ENCODE measurements at regions not wholly inside any gene's neighbourhood (a gene's known extent, or its start where the extent isn't known, plus 50 kb on each side); places are given as distances from the start of the nearest gene placed in this dataset.
"Not testable (repeated sequence)": the region's sequence is repeated elsewhere in the genome, so short reads cannot be mapped to it uniquely, and the experiment has no call there.

GRCh38 chr4:3949916-3950315 is 183.7 kb downstream of the ADRA2C start:
- DNase-seq (ENCODE audit: low spot score), result not testable (repeated sequence)
- TF ChIP-seq, protein P1, sequence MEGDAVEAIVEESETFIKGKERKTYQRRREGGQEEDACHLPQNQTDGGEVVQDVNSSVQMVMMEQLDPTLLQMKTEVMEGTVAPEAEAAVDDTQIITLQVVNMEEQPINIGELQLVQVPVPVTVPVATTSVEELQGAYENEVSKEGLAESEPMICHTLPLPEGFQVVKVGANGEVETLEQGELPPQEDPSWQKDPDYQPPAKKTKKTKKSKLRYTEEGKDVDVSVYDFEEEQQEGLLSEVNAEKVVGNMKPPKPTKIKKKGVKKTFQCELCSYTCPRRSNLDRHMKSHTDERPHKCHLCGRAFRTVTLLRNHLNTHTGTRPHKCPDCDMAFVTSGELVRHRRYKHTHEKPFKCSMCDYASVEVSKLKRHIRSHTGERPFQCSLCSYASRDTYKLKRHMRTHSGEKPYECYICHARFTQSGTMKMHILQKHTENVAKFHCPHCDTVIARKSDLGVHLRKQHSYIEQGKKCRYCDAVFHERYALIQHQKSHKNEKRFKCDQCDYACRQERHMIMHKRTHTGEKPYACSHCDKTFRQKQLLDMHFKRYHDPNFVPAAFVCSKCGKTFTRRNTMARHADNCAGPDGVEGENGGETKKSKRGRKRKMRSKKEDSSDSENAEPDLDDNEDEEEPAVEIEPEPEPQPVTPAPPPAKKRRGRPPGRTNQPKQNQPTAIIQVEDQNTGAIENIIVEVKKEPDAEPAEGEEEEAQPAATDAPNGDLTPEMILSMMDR (IDR thresholded peaks at IDR 0.05; ENCODE audit: extremely low read depth, missing control alignments), result peak; percentile 12

GRCh38 chr4:3952443-3953139 is 186.4 kb downstream of the ADRA2C start:
- DNase-seq (ENCODE audit: low spot score), result not testable (repeated sequence)

DNA sequence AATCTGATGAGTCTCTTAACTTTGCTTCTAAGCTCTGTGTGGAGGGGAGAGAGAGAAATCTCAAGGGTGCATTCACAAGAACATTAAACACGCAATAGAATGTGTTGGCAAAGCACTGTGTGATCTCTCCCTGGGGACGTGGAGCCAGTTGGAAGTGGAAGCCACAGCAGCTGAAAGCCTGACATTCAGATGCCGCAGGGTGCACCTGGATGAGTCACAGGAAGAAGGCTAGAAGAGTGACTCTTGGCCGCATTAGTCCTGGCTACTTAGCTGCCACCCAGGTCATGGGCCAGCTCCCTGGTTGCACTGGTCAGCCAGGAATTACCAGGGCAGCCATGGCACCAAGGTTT is 186.9 kb downstream of the ADRA2C start:
- DNase-seq (ENCODE audit: low spot score), result not testable (repeated sequence)

GRCh38 chr4:3954540-3955320 is 188.5 kb downstream of the ADRA2C start:
- DNase-seq (ENCODE audit: low spot score), result peak; percentile 70

- DNase-seq (ENCODE audit: low spot score), result peak; percentile 90
Measured at GRCh38 chr4:3955321-3956164, 189.4 kb downstream of the ADRA2C start.

DNA sequence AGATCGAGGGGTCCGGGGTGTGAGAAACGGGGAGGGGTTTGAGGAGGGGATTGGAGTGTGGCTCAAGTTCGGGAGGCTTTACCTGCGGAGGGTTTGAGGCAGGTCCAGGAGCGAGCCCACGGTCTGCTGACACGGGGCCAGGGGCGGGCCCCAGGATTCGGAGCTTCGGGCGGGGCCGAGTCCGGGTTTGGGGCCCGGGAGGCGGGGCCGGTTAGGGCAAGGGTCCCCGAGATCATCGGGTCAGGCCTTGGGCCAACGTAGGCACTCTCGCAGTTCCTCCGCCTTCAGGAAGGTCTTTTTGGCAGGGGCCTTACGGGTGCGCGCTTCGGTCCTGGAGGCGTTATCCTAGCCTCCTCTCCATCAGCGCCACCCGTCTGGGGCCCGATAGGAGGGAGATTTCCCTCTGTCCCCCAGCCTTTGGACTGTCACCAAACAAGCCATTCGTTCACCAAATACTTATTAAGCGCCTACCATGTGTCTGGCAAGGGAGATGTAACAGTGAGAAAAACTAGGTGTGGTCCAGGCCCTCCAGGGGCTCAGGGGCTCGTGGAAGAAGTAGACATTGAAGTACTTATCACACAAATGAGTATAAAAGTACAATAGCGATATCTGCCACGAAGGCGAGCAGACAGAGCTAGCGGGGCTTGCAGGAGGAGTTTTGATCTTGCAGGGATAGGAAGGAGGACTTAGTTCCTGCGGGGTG is 190.1 kb downstream of the ADRA2C start:
- not testable (repeated sequence) for DNase-seq (ENCODE audit: low spot score)

GRCh38 chr4:3961091-3961672 is 195.0 kb downstream of the ADRA2C start:
- DNase-seq (ENCODE audit: low spot score), result not testable (repeated sequence)

- not testable (repeated sequence) for DNase-seq (ENCODE audit: low spot score)
Measured at GRCh38 chr4:3964572-3965278, 198.5 kb downstream of the ADRA2C start.

GRCh38 chr4:3967204-3967603 is 201.0 kb downstream of the ADRA2C start:
- not testable (repeated sequence) for DNase-seq (ENCODE audit: low spot score)

DNA sequence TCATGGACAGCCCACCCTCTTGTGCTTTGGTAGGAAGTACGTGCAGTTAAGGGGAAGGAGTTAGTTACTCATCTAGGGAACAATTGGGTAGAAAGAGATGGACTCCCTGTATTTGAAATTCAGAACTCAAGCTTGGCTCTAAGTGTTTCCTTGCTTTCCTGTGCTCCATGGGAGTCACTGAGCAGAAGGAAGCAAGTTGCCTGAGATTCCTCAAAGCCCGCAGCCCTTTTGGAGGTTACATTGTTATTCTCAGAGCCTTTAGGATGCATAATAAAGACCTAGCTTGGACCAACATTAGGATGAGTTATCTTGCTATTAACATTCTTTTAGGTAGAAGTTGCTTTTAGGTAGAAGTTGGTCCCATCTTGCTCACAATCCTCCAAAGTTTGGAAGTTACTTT is 206.4 kb downstream of the ADRA2C start:
- not testable (repeated sequence) for DNase-seq (ENCODE audit: low spot score)

DNA sequence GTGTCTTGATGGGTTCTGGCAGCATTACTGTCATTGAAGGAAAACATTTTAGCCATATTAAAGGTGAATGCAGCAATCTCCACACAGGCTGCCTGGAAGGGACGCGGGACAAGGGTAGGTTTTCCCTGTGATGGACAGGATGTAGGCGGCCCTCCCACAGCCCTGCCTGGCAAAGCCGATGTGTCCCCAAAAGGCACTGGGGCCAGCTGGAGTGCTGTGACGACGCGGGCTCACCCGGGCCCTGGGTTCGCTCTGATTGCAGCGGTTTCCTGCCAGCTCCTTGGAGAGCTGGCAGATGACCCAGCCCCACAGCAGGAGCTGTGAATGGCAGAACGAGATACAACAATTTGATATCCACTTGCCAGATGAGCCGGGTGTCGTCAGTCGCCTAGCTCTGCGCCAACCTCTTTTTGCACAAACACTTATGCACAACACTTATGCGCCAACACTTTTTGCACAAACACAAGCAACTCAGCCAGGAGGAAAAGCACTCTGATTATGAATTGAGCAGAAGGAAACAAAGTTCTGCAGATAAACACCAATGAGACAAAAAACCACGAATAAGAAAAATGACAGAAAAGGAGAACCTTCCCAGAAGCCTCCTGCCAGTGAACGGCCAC is 207.5 kb downstream of the ADRA2C start:
- DNase-seq (ENCODE audit: low spot score), result not testable (repeated sequence)

DNA sequence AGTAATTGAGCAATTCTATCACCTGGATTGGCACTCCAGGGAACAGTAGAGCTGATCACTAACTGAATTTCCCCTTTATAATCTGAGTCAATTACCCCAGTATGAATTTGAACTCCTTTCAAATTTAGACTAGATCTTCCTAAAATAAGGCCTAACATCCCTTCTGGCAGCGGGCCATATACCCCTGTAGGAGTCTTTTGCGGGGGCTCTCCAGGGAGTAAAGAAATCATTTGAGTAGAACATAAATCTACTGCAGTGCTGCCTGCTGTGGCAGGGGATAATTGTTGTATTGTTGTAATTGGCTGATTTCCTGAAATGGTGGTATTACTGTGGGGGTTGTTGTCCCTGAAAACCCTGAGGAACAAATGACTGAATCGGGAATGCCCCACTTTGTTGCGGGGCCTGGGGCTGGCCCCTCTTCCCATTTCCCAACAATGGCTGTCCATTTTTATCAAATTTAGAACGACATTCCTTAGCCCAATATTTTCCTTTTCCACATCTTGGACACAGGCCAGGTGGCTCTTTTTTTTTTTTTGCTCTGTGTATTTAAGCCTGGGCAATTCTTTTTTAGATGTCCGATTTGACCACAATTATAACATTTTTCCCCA is 217.4 kb downstream of the ADRA2C start:
- DNase-seq (ENCODE audit: low spot score), result not testable (repeated sequence)

DNA sequence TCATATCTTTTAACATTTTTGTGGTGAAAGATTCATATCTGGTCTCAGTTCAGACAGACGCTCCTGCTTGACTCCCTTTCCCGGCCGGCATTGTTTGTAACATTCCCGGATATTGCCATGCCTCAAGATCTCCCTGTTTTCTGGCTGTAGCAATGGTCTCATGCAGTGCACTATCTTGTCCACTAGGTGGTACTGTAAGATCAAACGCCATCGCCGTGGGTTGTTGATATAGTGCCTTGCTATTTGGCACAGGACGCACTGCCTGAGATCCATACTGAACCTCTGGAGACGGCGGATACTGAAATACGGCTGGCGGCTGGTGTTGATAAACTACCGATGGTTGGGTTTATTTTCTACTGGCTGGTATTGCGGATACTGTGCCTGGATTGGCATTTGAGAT is 218.6 kb downstream of the ADRA2C start:
- DNase-seq (ENCODE audit: low spot score), result not testable (repeated sequence)

- DNase-seq (ENCODE audit: low spot score), result not testable (repeated sequence)
Measured at GRCh38 chr4:3986412-3986811, 220.2 kb downstream of the ADRA2C start.

DNA sequence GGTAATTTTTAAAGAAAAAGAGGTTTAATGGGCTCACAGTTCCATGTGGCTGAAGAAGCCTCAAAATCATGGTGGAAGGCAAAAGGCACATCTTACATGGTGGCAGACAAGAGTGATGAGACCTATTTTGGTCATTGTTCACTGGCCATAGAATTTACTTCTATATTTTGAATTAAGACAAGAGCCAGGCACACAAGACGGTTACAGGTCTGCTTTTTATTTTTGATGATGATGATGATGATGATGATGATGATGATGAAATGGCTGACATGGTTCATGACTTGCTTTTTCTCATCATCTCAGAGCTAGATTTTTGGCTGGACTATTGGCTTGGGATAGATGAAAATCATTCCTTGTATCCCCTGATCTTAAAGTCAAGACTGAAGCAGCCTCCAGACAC is 229.3 kb downstream of the OTOP1 start:
- not testable (repeated sequence) for DNase-seq (ENCODE audit: low spot score)

DNA sequence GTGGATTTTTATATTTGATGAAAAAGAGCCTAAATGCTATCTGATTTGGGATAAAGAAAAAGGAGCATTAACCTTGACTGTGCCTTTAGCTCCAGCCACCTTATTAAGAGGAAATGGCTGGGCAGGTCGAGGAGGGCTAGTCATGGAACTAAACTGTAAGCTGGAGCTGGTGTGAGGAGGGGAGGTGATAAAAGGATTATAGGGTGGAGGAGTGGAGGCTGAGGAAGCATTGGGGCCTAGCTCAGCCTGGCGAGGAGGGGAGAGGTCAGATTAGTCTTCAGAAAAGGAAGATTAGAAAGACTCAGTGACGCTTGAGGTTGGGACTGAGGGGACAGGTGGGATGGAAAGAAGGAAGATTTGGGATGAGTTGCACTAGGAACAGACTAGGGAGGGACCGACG is 222.7 kb downstream of the OTOP1 start:
- not testable (repeated sequence) for DNase-seq (ENCODE audit: low spot score)

GRCh38 chr4:4004702-4005101 is 222.0 kb downstream of the OTOP1 start:
- not testable (repeated sequence) for DNase-seq (ENCODE audit: low spot score)

DNA sequence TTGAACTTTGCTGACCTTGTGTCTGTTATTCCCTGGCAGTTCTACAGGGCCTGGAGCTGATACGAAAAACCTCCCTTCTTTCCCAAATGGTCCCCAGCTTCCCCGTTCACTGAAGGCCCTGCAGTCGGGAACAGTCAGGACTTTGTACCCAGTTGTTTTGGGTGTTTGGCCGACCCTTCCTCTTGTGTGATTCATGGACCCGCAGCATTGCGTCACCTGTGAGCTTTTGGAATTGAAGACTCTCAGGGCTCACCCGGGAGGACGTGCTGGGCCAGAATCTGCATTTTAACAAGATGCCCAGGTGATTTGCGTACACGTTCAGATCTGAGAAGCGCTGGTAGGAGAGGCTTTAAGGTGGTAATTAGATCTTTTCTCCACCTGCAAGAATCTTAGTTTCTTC is 220.4 kb downstream of the OTOP1 start:
- not testable (repeated sequence) for DNase-seq (ENCODE audit: low spot score)

All from GM20000 (cell line).